ENCODE measurements at regions not wholly inside any gene's neighbourhood (a gene's known extent, or its start where the extent isn't known, plus 50 kb on each side); places are given as distances from the start of the nearest gene placed in this dataset.

- Histone ChIP-seq H3K4me3 (ENCODE audit: low read depth in 1 of 3, low read length in 3 of 3) (peak overlapping the region; percentile 50 to 92 (median 80)), H3K4me1 (ENCODE audit: control insufficient read depth in 4 of 4, insufficient read depth in 4 of 4, low read length in 3 of 4) (peaks cover 11 to 44% (median 28%) of the 10 kb centered on the region in 4 donors), H3K9ac (ENCODE audit: low read depth in 1 of 2, low read length in 2 of 2) (peak overlapping the region; percentile 88 to 94), H3K9me3 (ENCODE audit: control insufficient read depth in 4 of 4, low read length in 3 of 4) (no peaks in the 10 kb centered on the region), H3K27ac (ENCODE audit: low read depth in 1 of 2, low read length in 2 of 2) (peak overlapping the region; percentile 89 to 91), H3K27me3 (ENCODE audit: control insufficient read depth in 4 of 4, insufficient read depth in 4 of 4, low read length in 3 of 4) (no peaks in the 10 kb centered on the region), H3K36me3 (ENCODE audit: control insufficient read depth in 4 of 4, insufficient read depth in 3 of 4, low read depth in 1 of 4, low read length in 3 of 4) (no peaks in the 10 kb centered on the region)
- DNase-seq (ENCODE audit: low spot score): no peak
- WGBS: 7% methylated on average over 11 of the region's 11 CpGs
- TF ChIP-seq ZBTB33 (IDR thresholded peaks at IDR 0.05): no peak
- peak; percentile 51 to 85 for TF ChIP-seq HNF4A (conservative IDR thresholded peaks at IDR 0.05)
- no peak for TF ChIP-seq EGR1 (IDR thresholded peaks at IDR 0.05; ENCODE audit: low read depth in 2 of 2)
- peak; percentile 3 for TF ChIP-seq FOXA2 (IDR thresholded peaks at IDR 0.05)
- TF ChIP-seq, protein P1, sequence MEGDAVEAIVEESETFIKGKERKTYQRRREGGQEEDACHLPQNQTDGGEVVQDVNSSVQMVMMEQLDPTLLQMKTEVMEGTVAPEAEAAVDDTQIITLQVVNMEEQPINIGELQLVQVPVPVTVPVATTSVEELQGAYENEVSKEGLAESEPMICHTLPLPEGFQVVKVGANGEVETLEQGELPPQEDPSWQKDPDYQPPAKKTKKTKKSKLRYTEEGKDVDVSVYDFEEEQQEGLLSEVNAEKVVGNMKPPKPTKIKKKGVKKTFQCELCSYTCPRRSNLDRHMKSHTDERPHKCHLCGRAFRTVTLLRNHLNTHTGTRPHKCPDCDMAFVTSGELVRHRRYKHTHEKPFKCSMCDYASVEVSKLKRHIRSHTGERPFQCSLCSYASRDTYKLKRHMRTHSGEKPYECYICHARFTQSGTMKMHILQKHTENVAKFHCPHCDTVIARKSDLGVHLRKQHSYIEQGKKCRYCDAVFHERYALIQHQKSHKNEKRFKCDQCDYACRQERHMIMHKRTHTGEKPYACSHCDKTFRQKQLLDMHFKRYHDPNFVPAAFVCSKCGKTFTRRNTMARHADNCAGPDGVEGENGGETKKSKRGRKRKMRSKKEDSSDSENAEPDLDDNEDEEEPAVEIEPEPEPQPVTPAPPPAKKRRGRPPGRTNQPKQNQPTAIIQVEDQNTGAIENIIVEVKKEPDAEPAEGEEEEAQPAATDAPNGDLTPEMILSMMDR (IDR thresholded peaks at IDR 0.05; ENCODE audit: low read depth, low read length, missing input control): no peak
- no peak for TF ChIP-seq MAX (IDR thresholded peaks at IDR 0.05)
- TF ChIP-seq ATF3 (IDR thresholded peaks at IDR 0.05): no peak
- peak; percentile 6 for TF ChIP-seq HNF4G (IDR thresholded peaks at IDR 0.05)
- peak; percentile 50 for TF ChIP-seq REST (IDR thresholded peaks at IDR 0.05)
- TF ChIP-seq TAF1 (conservative IDR thresholded peaks at IDR 0.05): no peak
- peak; percentile 9 for TF ChIP-seq SP1 (IDR thresholded peaks at IDR 0.05)
- TF ChIP-seq RXRA (IDR thresholded peaks at IDR 0.05): peak; percentile 35 to 78
- no peak for TF ChIP-seq GABPA (IDR thresholded peaks at IDR 0.05 in 1 of 2, conservative IDR thresholded peaks at IDR 0.05 in 1 of 2)
- TF ChIP-seq NR2F2 (IDR thresholded peaks at IDR 0.05): peak; percentile 26
- TF ChIP-seq YY1 (IDR thresholded peaks at IDR 0.05): peak; percentile 63
- TF ChIP-seq FOXA1 (IDR thresholded peaks at IDR 0.05): no peak
- peak; percentile 35 to 45 for TF ChIP-seq RAD21 (IDR thresholded peaks at IDR 0.05)
- TF ChIP-seq JUND (IDR thresholded peaks at IDR 0.05): peak in 1 of 2 donors; percentile 25
These were observed 53.1 kb upstream of the ULK4 start for GRCh38 chr3:42014921-42015533.

Data from liver (tissue), 8 donors.